ENCODE measurements at regions not wholly inside any gene's neighbourhood (a gene's known extent, or its start where the extent isn't known, plus 50 kb on each side); places are given as distances from the start of the nearest gene placed in this dataset.

- DNase-seq (ENCODE audit: extremely low read depth, low read depth), result no peak
- TF ChIP-seq CTCF (IDR thresholded peaks at IDR 0.05; ENCODE audit: low read depth, low read length), result no peak
Observed at GRCh38 chr4:112966701-112967488, 82.6 kb upstream of the ANK2 start.

- TF ChIP-seq CTCF (IDR thresholded peaks at IDR 0.05; ENCODE audit: low read depth, low read length), result no peak
- no peak for DNase-seq (ENCODE audit: extremely low read depth, low read depth)
Observed at GRCh38 chr4:112968451-112969159, 80.8 kb upstream of the ANK2 start.

GRCh38 chr4:112970903-112971302, 78.5 kb upstream of the ANK2 start:
- TF ChIP-seq CTCF (IDR thresholded peaks at IDR 0.05; ENCODE audit: low read depth, low read length), result no peak
- no peak for DNase-seq (ENCODE audit: extremely low read depth, low read depth)

GRCh38 chr4:112973750-112974251, 75.7 kb upstream of the ANK2 start:
- no peak for TF ChIP-seq CTCF (IDR thresholded peaks at IDR 0.05; ENCODE audit: low read depth, low read length)
- no peak for DNase-seq (ENCODE audit: extremely low read depth, low read depth)

- no peak for DNase-seq (ENCODE audit: extremely low read depth, low read depth)
- no peak for TF ChIP-seq CTCF (IDR thresholded peaks at IDR 0.05; ENCODE audit: low read depth, low read length)
Observed at GRCh38 chr4:112975567-112976355, 73.7 kb upstream of the ANK2 start.

GRCh38 chr4:112978691-112979472, 70.6 kb upstream of the ANK2 start:
- DNase-seq (ENCODE audit: extremely low read depth, low read depth), result no peak
- TF ChIP-seq CTCF (IDR thresholded peaks at IDR 0.05; ENCODE audit: low read depth, low read length), result no peak
